Panc1 (cell line): ENCODE measurements at regions not wholly inside any gene's neighbourhood (a gene's known extent, or its start where the extent isn't known, plus 50 kb on each side); places are given as distances from the start of the nearest gene placed in this dataset.

ENCODE experiments used
- ATAC-seq: fragments of 200-7000 bp; cut with Tn5 transposase; 2 replicates; pipeline ENCODE4 v1.9.1; 2020; ENCODE audit warnings: mild to moderate bottlenecking, moderate library complexity
- BruUV-seq: library from RNA; stranded (reverse); fragments of 400-500 nt; replicated peaks from 2 replicates; lab custom pipeline; 2021; lab: Mats Ljungman, UMichigan
- CTCF ChIA-PET: fragments of 300-600 bp; sonication (Branson Sonifier 250); formaldehyde crosslinking; loops from one replicate; lab custom pipeline; 2022; ENCODE audit warnings: antibody characterized with exemption; lab: Charles Lee
- POLR2A ChIA-PET: fragments of 300-600 bp; sonication (Branson Sonifier 250); formaldehyde crosslinking; loops from one replicate; lab custom pipeline; 2022; ENCODE audit warnings: antibody characterized with exemption; lab: Charles Lee
- DNase-seq: peaks from one replicate; pipeline ENCODE4 v3.0.0-alpha.2; 2010; ENCODE audit warnings: low read depth, low spot score
- H3K27ac ChIP-seq: 2 replicates; pipeline ENCODE4 v1.5.1; 2011; ENCODE audit warnings: mild to moderate bottlenecking, low read length, inconsistent platforms
- H3K27me3 ChIP-seq: fragments of 200-500 bp; sonication (Bioruptor generic); 2 replicates; pipeline ENCODE4 v1.6.0; 2014; ENCODE audit warnings: low read length, inconsistent platforms; ENCODE audit not compliant: control insufficient read depth, insufficient read depth
- H3K36me3 ChIP-seq: fragments of 200-500 bp; sonication (Bioruptor generic); 2 replicates; pipeline ENCODE4 v1.5.1; 2014; ENCODE audit warnings: inconsistent platforms, mild to moderate bottlenecking, low read length, moderate library complexity; ENCODE audit not compliant: control insufficient read depth, insufficient read depth
- H3K4me1 ChIP-seq: 2 replicates; pipeline ENCODE4 v1.5.1; 2011; ENCODE audit warnings: inconsistent platforms, mild to moderate bottlenecking, low read length, moderate library complexity; ENCODE audit not compliant: control insufficient read depth, insufficient read depth
- H3K4me3 ChIP-seq, 2 experiments: 2 replicates each; pipeline ENCODE4 v1.5.1; 2011 to 2012; ENCODE audit warnings: low read depth in 2 of 2, low read length in 2 of 2, mild to moderate bottlenecking in 2 of 2, inconsistent platforms in 1 of 2, moderate library complexity in 1 of 2
- H3K9me3 ChIP-seq: fragments of 200-500 bp; sonication (Bioruptor generic); 2 replicates; pipeline ENCODE4 v1.5.1; 2014; ENCODE audit warnings: low read depth, mild to moderate bottlenecking, inconsistent platforms, low read length, moderate library complexity; ENCODE audit not compliant: control insufficient read depth, insufficient read depth
- CTCF ChIP-seq: fragments of 450-650 bp; IDR thresholded peaks from 2 replicates; pipeline ENCODE4 v1.5.1; 2017; ENCODE audit warnings: mild to moderate bottlenecking
- POLR2AphosphoS5 ChIP-seq: IDR thresholded peaks from 2 replicates; pipeline ENCODE4 v1.6.1; 2012; ENCODE audit warnings: mild to moderate bottlenecking, low read depth, low read length, moderate library complexity
- REST ChIP-seq, 2 experiments: IDR thresholded peaks; 2 replicates each; pipeline ENCODE4 v1.6.1; 2011 to 2012; ENCODE audit warnings: low read depth in 2 of 2, control low read depth in 1 of 2, low read length in 1 of 2, mild to moderate bottlenecking in 1 of 2, moderate library complexity in 1 of 2; ENCODE audit not compliant: insufficient read depth in 1 of 2
- SIN3A ChIP-seq: IDR thresholded peaks from 2 replicates; pipeline ENCODE4 v1.6.1; 2012; ENCODE audit warnings: low read depth, mild to moderate bottlenecking, low read length, moderate library complexity, borderline replicate concordance; ENCODE audit not compliant: insufficient read depth
- TCF7L2 ChIP-seq: IDR thresholded peaks from 2 replicates; pipeline ENCODE4 v1.6.1; 2011; ENCODE audit warnings: mild to moderate bottlenecking, low read depth, low read length, inconsistent platforms
- in situ Hi-C: cut with HindIII; loops from 2 replicates; pipeline ENCODE4 v1.10.0; 2016; ENCODE audit warnings: low sequenced_read_pairs, low pct_unique_long_range_greater_than_20kb
- intact Hi-C: fragments of 100-400 bp; cut with micrococcal nuclease; formaldehyde crosslinking; loops from one replicate; pipeline ENCODE4 v1.10.0; 2022; ENCODE audit not compliant: unreplicated experiment

GRCh38 chr10:93139059-93139655, 65.5 kb downstream of the CYP26A1 start:
- POLR2A ChIA-PET: no interaction called here
- no peak for ATAC-seq

GRCh38 chr10:93142534-93142933, 68.8 kb downstream of the CYP26A1 start:
- H3K4me3 ChIP-seq: no peak overlapping the region
- in situ Hi-C loops: no loop called here
- CTCF ChIA-PET: no interaction called here

More at GRCh38 chr10:93139059-93139655, 65.5 kb downstream of the CYP26A1 start:
- Histone ChIP-seq H3K36me3 (no peaks in the 10 kb centered on the region), H3K9me3 (no peaks in the 10 kb centered on the region), H3K27me3 (no peaks in the 10 kb centered on the region; the same call in 1 of the 2 replicates), H3K27ac (no peak overlapping the region), H3K4me1 (no peaks in the 10 kb centered on the region), H3K4me3 (no peak overlapping the region)
- BruUV-seq: no TSS peak
- DNase-seq: no peak
- CTCF ChIA-PET: no interaction called here
- no peak for TF ChIP-seq REST (IDR thresholded peaks at IDR 0.05; ENCODE audit: insufficient read depth in 1 of 2, low read depth in 2 of 2, low read length in 1 of 2)
- no peak for TF ChIP-seq POLR2AphosphoS5
- TF ChIP-seq TCF7L2: no peak
- no peak for TF ChIP-seq SIN3A
- TF ChIP-seq CTCF: no peak
- in situ Hi-C loops: no loop called here
- intact Hi-C loops: no loop called here

More at GRCh38 chr10:93142534-93142933, 68.8 kb downstream of the CYP26A1 start:
- ATAC-seq: no peak
- POLR2A ChIA-PET: no interaction called here
- intact Hi-C loops: no loop called here
- Histone ChIP-seq H3K27ac (no peak overlapping the region), H3K4me1 (no peaks in the 10 kb centered on the region), H3K27me3 (peaks cover 2% of the 10 kb centered on the region; the same call in 1 of the 2 replicates), H3K36me3 (no peaks in the 10 kb centered on the region), H3K9me3 (no peaks in the 10 kb centered on the region)
- BruUV-seq: no TSS peak
- TF ChIP-seq CTCF (0 out of 2 replicates have a peak, but pooled peaks have one; percentile 15), TCF7L2 (no peak)
- no peak for DNase-seq
